ENCODE measurements at regions not wholly inside any gene's neighbourhood (a gene's known extent, or its start where the extent isn't known, plus 50 kb on each side); places are given as distances from the start of the nearest gene placed in this dataset.
"Not testable (repeated sequence)": the region's sequence is repeated elsewhere in the genome, so short reads cannot be mapped to it uniquely, and the experiment has no call there.

DNA sequence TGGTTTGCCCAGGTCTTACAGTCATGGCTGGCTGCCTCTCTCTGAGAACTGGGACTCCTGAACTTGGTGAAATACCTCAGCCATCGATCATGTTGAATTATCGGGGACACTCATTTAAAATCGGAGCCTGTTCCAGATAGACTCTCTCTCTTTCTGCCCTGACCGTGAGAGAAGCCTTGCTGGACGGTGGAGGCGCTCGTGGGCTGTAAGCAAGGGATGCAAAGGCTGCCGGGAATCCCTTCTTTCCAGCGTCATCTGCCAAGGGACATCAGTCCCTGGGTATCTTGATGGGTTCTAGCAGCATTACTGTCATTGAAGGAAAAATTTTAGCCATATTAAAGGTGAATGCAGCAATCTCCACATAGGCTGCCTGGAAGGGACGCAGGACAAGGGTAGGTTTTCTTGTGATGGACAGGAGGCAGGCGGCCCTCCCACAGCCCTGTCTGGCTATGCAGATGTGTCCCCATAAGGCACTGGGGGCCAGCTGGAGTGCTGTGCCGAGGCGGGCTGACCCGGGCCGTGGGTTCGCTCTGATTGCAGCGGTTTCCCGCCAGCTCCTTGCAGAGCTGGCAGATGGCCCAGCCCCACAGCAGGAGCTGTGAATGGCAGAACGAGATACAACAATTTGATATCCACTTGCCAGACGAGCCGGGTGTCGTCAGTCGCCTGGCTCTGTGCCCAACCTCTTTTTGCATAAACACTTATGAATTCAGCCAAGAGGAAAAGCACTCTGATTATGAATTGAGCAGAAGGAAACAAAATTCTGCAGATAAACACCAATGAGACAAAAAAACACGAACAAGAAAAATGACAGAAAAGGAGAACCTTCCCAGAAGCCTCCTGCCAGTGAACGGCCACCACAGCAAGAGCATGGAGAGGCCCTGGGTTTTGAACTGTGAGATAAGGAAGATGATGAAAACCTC, 151.9 kb upstream of the ALDH3B2 start:
- TF ChIP-seq POLR2A (IDR thresholded peaks at IDR 0.05) = not testable (repeated sequence)
- TF ChIP-seq POLR2AphosphoS5 (IDR thresholded peaks at IDR 0.05; ENCODE audit: insufficient read depth in 1 of 2, low read depth in 1 of 2) = peak in 1 of 2 donors; percentile 31
